Heart right ventricle (tissue), 16 donors: ENCODE measurements at regions not wholly inside any gene's neighbourhood (a gene's known extent, or its start where the extent isn't known, plus 50 kb on each side); places are given as distances from the start of the nearest gene placed in this dataset.

ENCODE experiments used
- ATAC-seq, 8 donors: fragments of 200-7000 bp; cut with Tn5 transposase; one replicate each; pipeline ENCODE4 v1.9.1; 2020; ENCODE audit warnings: mild to moderate bottlenecking in 8 of 8, moderate library complexity in 8 of 8, moderate number of reproducible peaks in 1 of 8
- DNase-seq, 2 donors: peaks; one replicate each; pipeline ENCODE4 v3.0.0-alpha.2; 2020
- H3K27ac ChIP-seq, 10 donors: fragments of 200-600 bp; sonication (generic) in 2 of 10; one replicate each; pipeline versions ENCODE4 v1.5.0 to v1.8.0; 2020 to 2022; ENCODE audit warnings: mild to moderate bottlenecking in 3 of 10
- H3K27me3 ChIP-seq, 7 donors: fragments of 200-600 bp; one replicate each; pipeline ENCODE4 v1.8.0; 2021 to 2022; ENCODE audit warnings: mild to moderate bottlenecking in 2 of 7
- H3K36me3 ChIP-seq, 9 donors: fragments of 200-600 bp; sonication (generic) in 1 of 9; one replicate each; pipeline versions ENCODE4 v1.5.0 to v1.8.0; 2020 to 2022; ENCODE audit warnings: mild to moderate bottlenecking in 2 of 9
- H3K4me1 ChIP-seq, 9 donors: fragments of 200-600 bp; sonication (generic) in 1 of 9; one replicate each; pipeline versions ENCODE4 v1.5.0 to v1.8.0; 2020 to 2022; ENCODE audit warnings: mild to moderate bottlenecking in 4 of 9
- H3K4me3 ChIP-seq, 10 donors: fragments of 200-600 bp; sonication (generic) in 2 of 10; one replicate each; pipeline versions ENCODE4 v1.5.0 to v1.8.0; 2020 to 2022; ENCODE audit warnings: mild to moderate bottlenecking in 7 of 10, moderate library complexity in 2 of 10
- H3K9me3 ChIP-seq, 11 donors: fragments of 200-600 bp in 10 of 11; sonication (generic) in 2 of 11; one replicate each; pipeline versions ENCODE4 v1.5.0 to v1.8.0; 2013 to 2022; ENCODE audit warnings: mild to moderate bottlenecking in 2 of 11, control low read depth in 1 of 11, moderate library complexity in 1 of 11
- CTCF ChIP-seq, 9 donors: fragments of 200-600 bp; sonication (generic) in 2 of 9; IDR thresholded peaks; one replicate each; pipeline versions ENCODE4 v1.5.0 to v1.8.0; 2021 to 2022; ENCODE audit warnings: antibody characterized with exemption in 9 of 9, mild to moderate bottlenecking in 5 of 9, moderate library complexity in 1 of 9
- WGBS, 2 donors: extraction: QIAGEN DNeasy Blood & Tissue Kit; methylation state at CpG; one replicate each; pipeline ENCODE4 v1.1.7; 2013; ENCODE audit warnings: inconsistent platforms in 1 of 2; 5-methylcytosine and 5-hydroxymethylcytosine counted together
- intact Hi-C, 10 donors: fragments of 100-400 bp; cut with DNase I; formaldehyde crosslinking; loops; one replicate each; pipeline versions ENCODE4 v1.11.1 to v1.14.2; 2022
- donor health status: Arrhythmogenic right ventricular cardiomyopathy.
- donor health status: ischemic (EF 13 %, LVEDD 7.1; RV severe dilation, severe dysfunction).
- donor health status: healthy with polysubstance abuse.
- donor health status: DM: no; HTN: yes; CAD: no.
- donor health status: DM: no; HTN: no; CAD: no.
- donor health status: ischemic (EF 25% LVEDD 6.9; RV normal size, moderate dysfunction).
- donor health status: ischemic (EF 25% LVEDD 5.7; RV mildly dilated, moderate dysfunction).
- donor health status: healthy.
- donor health status: DM: yes; HTN: yes; CAD: no.
- donor health status: Ischemic cardiomyopathy.
- donor health status: ischemic (EF 35%, LVEDD 5.7; RV mildly dilated, moderate dysfunction).
- donor health status: nonischemic (EF 11% LVEDD 7.7; RV severe dilation, severe dysfunction).
- donor health status: DM: yes; HTN: yes; CAD: no.
- donor health status: PGD.
- donor health status: ischemic (EF 29% LVEDD 5.4; RV normal size, mild dysfunction).
- donor health status: nonischemic (EF 23%, LVEDD 6.1; RV moderate dilation, normal function).

DNA sequence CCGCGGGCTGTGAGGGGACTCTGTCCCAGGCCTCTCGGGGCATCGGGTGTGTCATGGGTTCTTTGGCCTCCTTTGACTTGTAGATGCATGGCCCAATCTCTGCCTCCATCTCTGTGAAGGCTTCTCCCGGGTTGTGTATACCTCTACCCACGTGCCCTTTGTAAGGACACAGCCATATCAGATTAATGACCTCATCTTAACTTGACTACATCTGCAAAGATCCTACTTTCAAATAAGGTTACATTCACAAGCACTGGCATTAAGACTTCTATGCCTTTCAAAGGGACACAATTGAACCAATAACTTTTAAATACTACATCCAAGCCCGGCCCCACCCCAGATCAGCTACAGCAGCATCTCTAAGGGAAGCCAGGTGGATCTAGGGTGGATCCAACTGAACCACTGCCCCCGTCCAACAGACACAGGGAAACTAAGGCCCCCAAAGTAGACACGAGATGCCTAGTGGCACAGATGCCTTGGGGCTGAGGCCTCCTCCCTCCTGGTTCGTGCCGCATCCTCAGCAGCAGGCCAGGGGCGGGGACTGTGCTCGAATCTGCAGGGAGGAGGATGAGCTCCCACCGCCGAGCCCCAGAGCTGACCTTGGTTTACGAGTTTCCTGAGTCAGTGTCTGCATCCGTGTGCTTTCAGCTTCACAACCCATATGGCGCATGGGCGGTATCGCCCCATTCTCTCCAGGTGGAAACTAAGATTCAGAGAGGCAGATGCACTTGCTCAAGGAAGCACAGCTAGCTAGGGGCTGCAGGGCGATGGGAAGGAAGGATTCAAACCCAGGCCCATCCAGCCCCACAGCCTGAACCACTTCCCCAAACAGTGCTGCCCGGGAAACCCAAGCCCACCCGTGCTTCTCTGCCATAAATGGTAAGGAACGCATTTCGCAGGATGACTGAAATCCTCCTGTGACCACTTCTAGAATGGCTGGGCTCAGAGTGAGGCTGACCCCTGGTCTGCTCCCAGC is 353.3 kb downstream of the C16orf95 start:
- 89 to 93% methylated on average over 25 of the region's 25 CpGs for WGBS, 2 donors
- H3K27ac ChIP-seq: no peak overlapping the region
- peaks cover 0 to 8% (median 0%) of the 10 kb centered on the region in 9 donors for H3K4me1 ChIP-seq
- no peaks in the 10 kb centered on the region for H3K9me3 ChIP-seq
- no peak for TF ChIP-seq CTCF (IDR thresholded peaks at IDR 0.05)
- peaks cover 0 to 28% (median 7%) of the 10 kb centered on the region in 7 donors for H3K27me3 ChIP-seq
- DNase-seq (no peak), ATAC-seq (no peak)
- no peaks in the 10 kb centered on the region for H3K36me3 ChIP-seq
- no peak overlapping the region for H3K4me3 ChIP-seq
- intact Hi-C loops: no loop called here

DNA sequence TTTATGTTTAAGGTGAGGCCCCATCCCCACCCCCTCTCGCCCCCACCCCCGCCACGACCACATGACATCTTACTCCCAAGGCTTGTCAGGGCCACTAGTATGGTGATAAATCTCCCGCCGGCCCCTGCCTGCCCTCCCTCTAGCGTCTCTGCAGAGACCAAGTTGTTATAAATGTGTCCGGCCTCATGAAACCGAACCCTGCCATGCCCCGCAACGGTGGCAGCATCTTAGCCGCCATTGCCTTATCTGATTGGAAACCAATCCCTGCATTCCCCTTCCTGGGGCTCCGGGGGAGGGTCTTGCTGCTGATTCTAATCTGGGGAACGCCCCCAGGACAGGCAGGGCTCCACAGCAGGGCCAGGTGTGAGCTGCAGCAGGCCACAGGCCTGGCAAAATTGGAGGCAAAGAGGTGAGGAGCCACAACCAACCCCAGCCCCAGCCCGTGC is 352.4 kb downstream of the C16orf95 start:
- Histone ChIP-seq H3K27me3 (peaks cover 0 to 19% (median 7%) of the 10 kb centered on the region in 7 donors), H3K4me3 (no peak overlapping the region), H3K4me1 (peaks cover 0 to 8% (median 0%) of the 10 kb centered on the region in 9 donors), H3K27ac (no peak overlapping the region), H3K36me3 (no peaks in the 10 kb centered on the region), H3K9me3 (no peaks in the 10 kb centered on the region)
- no peak for ATAC-seq
- 80 to 82% methylated on average over 14 of the region's 14 CpGs for WGBS, 2 donors
- intact Hi-C loops: no loop called here
- no peak for TF ChIP-seq CTCF (IDR thresholded peaks at IDR 0.05)
- no peak for DNase-seq

DNA sequence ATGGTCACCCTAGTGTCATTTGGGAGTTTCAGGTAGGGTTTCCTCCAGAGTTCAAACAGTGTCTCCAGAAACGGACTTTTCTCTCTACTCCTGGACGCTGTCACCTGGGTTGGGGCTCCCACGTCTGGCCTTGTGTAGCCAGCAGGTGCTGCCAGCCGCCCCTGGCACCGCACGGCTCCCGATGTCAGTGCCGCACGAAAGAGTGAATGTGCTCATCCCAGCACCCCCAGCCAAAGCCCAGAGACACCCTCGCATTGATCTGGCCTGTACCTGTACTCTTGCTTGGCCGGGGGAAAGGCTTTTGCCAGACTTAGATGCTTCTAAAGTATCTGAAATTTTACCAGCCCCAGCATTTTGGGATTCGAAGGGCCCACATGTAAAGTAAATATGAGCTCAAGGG is 351.9 kb downstream of the C16orf95 start:
- Histone ChIP-seq H3K36me3 (no peaks in the 10 kb centered on the region), H3K9me3 (no peaks in the 10 kb centered on the region), H3K27ac (no peak overlapping the region), H3K27me3 (peaks cover 0 to 14% (median 4%) of the 10 kb centered on the region in 7 donors), H3K4me3 (no peak overlapping the region), H3K4me1 (peaks cover 0 to 7% (median 0%) of the 10 kb centered on the region in 9 donors)
- DNase-seq: no peak
- TF ChIP-seq CTCF (IDR thresholded peaks at IDR 0.05): no peak
- ATAC-seq: no peak
- WGBS, 2 donors: 92 to 97% methylated on average over 12 of the region's 12 CpGs
- intact Hi-C loops: no loop called here

- TF ChIP-seq CTCF (IDR thresholded peaks at IDR 0.05): no peak
- Histone ChIP-seq H3K27me3 (peaks cover 0 to 9% (median 0%) of the 10 kb centered on the region in 7 donors), H3K36me3 (no peaks in the 10 kb centered on the region), H3K4me1 (peaks cover 0 to 7% (median 0%) of the 10 kb centered on the region in 9 donors), H3K9me3 (no peaks in the 10 kb centered on the region), H3K4me3 (no peak overlapping the region), H3K27ac (no peak overlapping the region)
- DNase-seq: no peak
- 88 to 94% methylated on average over 13 of the region's 13 CpGs for WGBS, 2 donors
- intact Hi-C loops: no loop called here
- no peak for ATAC-seq
These were observed 351.2 kb downstream of the C16orf95 start for GRCh38 chr16:86965840-86966550.
